ENCODE measurements at regions not wholly inside any gene's neighbourhood (a gene's known extent, or its start where the extent isn't known, plus 50 kb on each side); places are given as distances from the start of the nearest gene placed in this dataset.

DNA sequence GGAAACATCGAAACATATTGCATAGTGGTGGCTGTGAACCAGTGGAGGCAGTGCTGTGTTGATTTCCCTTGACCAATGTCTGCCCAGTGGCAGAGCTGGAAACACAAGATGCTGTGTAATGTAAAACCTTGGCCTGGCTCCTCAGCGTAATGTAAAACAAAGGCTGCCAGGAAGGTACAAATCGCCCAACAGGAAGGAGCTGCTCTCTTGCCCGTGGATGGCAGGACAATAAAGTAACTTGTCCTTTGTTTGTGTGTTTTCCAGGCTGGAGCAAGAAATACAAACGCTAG lies 143.4 kb downstream of the PALM2AKAP2 start:
- Histone ChIP-seq H3K4me3 (ENCODE audit: low read depth, low read length) (no peak overlapping the region), H3K36me3 (ENCODE audit: control insufficient read depth, insufficient read depth, low read length) (no peaks in the 10 kb centered on the region), H3K27me3 (ENCODE audit: control insufficient read depth, insufficient read depth, low read length) (no peaks in the 10 kb centered on the region)
- TF ChIP-seq, protein P1, sequence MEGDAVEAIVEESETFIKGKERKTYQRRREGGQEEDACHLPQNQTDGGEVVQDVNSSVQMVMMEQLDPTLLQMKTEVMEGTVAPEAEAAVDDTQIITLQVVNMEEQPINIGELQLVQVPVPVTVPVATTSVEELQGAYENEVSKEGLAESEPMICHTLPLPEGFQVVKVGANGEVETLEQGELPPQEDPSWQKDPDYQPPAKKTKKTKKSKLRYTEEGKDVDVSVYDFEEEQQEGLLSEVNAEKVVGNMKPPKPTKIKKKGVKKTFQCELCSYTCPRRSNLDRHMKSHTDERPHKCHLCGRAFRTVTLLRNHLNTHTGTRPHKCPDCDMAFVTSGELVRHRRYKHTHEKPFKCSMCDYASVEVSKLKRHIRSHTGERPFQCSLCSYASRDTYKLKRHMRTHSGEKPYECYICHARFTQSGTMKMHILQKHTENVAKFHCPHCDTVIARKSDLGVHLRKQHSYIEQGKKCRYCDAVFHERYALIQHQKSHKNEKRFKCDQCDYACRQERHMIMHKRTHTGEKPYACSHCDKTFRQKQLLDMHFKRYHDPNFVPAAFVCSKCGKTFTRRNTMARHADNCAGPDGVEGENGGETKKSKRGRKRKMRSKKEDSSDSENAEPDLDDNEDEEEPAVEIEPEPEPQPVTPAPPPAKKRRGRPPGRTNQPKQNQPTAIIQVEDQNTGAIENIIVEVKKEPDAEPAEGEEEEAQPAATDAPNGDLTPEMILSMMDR (IDR thresholded peaks at IDR 0.05; ENCODE audit: insufficient read depth, low read length, poor library complexity, severe bottlenecking), result no peak
- DNase-seq (ENCODE audit: low read depth), result no peak

DNA sequence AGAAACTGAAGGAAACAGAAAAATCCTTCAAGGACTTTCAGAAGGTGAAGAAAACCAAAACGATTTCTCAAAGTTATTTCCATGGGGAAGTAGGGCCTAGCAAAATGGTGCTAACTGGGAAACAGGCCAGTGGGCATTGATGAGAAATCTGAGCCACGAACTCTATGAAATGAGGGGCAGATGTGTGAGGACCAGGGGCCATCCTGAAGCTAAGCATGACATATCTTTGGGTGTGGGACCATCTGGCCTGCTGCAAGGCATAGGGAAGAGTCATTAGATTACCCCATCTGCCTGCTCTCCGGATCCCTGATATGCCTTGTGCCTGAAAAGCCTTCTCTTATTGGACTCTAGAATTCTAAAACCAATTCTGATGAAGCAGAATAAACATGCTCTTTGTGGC lies 143.8 kb downstream of the PALM2AKAP2 start:
- Histone ChIP-seq H3K27me3 (ENCODE audit: control insufficient read depth, insufficient read depth, low read length) (no peaks in the 10 kb centered on the region), H3K4me3 (ENCODE audit: low read depth, low read length) (no peak overlapping the region), H3K36me3 (ENCODE audit: control insufficient read depth, insufficient read depth, low read length) (no peaks in the 10 kb centered on the region)
- no peak for DNase-seq (ENCODE audit: low read depth)
- TF ChIP-seq, protein P1 (IDR thresholded peaks at IDR 0.05; ENCODE audit: insufficient read depth, low read length, poor library complexity, severe bottlenecking), result no peak

DNA sequence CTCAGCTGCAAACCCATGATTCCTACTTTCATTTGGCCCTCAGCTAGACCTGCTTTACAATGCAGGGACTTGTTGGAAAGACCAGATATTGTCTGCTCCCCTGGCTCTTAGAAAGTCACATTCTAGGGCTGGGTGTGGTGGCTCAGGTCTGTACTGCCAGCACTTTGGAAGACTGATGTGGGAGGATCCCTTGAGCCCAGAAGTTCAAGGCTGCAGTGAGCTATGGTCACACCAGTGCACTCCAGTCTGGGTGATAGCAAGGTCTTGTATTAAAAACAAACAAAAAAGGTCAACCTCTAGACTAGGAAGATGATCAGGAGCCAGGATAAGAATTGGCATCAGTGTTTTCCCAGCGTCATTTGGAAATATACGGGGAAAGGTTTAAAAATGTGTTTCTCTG lies 145.8 kb downstream of the PALM2AKAP2 start:
- H3K36me3 ChIP-seq (ENCODE audit: control insufficient read depth, insufficient read depth, low read length), result no peaks in the 10 kb centered on the region
- TF ChIP-seq, protein P1 (IDR thresholded peaks at IDR 0.05; ENCODE audit: insufficient read depth, low read length, poor library complexity, severe bottlenecking), result no peak
- no peak for DNase-seq (ENCODE audit: low read depth)
- H3K4me3 ChIP-seq (ENCODE audit: low read depth, low read length), result no peak overlapping the region
- no peaks in the 10 kb centered on the region for H3K27me3 ChIP-seq (ENCODE audit: control insufficient read depth, insufficient read depth, low read length)

DNA sequence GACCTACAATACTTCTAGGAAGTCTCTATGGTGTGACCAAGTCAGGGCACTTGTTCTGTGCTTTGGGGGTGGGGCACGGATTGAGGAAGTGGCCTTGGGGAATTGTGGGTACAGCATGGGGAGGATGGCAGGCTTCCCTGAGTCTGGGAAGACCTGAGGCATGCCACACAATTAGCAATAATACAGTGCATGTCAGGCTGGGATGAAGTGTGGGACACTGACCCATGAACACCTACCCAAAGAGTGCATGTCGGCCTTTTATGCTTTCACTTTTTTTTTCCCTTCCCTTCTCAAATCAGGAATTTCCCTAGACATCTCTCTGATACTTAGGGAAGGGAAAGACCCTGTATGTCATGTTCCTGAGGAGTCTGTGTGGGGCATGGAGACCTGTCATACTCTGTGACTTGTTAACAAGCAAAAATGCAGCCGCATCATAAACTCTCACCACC lies 146.4 kb downstream of the PALM2AKAP2 start:
- no peak for DNase-seq (ENCODE audit: low read depth)
- TF ChIP-seq, protein P1 (IDR thresholded peaks at IDR 0.05; ENCODE audit: insufficient read depth, low read length, poor library complexity, severe bottlenecking), result no peak
- Histone ChIP-seq H3K27me3 (ENCODE audit: control insufficient read depth, insufficient read depth, low read length) (no peaks in the 10 kb centered on the region), H3K4me3 (ENCODE audit: low read depth, low read length) (no peak overlapping the region), H3K36me3 (ENCODE audit: control insufficient read depth, insufficient read depth, low read length) (no peaks in the 10 kb centered on the region)

DNA sequence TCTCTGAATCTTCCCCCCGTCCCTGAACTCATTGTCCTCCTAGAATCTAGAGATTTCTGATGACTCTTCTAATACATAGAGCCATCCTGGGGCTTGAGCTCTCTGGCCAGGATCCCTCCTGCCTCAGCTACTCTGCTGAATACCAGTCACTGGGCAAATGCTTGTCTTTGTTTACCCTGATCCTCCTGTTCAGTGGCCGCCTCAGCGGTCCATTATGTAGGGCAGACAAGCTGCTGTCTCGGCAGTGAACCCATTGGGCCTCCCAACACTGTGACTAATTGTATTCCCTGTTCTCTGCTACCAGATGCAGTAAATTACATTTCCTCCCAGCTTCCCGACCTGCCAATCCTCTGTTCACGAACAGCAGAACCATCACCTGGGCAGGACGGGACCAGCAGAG lies 151.6 kb downstream of the PALM2AKAP2 start:
- Histone ChIP-seq H3K36me3 (ENCODE audit: control insufficient read depth, insufficient read depth, low read length) (no peaks in the 10 kb centered on the region), H3K27me3 (ENCODE audit: control insufficient read depth, insufficient read depth, low read length) (no peaks in the 10 kb centered on the region), H3K4me3 (ENCODE audit: low read depth, low read length) (no peak overlapping the region)
- no peak for DNase-seq (ENCODE audit: low read depth)
- TF ChIP-seq, protein P1 (IDR thresholded peaks at IDR 0.05; ENCODE audit: insufficient read depth, low read length, poor library complexity, severe bottlenecking), result no peak

DNA sequence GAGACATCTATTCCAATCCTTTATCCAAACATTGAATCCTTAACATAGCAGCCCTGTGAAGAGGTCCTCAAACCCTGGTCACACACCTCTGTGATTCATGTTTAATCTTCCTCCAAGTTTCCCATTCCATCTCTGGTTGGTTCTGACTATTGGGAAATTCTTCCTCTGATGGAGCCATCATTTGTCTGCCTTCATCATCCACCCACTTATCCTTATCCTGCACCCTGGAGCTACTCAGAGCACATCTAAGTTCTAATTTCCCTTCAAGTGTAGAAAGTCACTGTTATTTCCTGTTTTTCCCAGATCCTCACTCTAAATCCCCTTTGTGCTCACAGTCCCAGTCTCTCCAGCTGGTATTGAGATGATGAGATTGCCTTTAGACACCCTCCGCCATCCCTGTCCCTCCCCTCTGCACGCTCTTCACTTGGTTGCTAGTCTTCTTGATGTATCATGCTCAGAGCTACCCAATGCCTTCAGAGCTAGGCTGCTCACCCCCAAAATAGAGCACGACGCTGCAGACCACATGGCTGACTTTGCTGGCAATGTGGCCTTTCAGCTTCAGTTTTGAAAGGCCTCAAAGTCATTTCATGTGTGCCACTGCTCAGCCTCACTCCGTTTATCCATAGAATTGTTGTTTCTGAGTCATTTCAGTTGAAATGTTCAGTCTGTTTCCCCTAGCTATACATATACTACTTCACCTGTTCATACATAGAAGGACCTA lies 154.3 kb downstream of the PALM2AKAP2 start:
- Histone ChIP-seq H3K36me3 (ENCODE audit: control insufficient read depth, insufficient read depth, low read length) (no peaks in the 10 kb centered on the region), H3K4me3 (ENCODE audit: low read depth, low read length) (no peak overlapping the region), H3K27me3 (ENCODE audit: control insufficient read depth, insufficient read depth, low read length) (no peaks in the 10 kb centered on the region)
- no peak for DNase-seq (ENCODE audit: low read depth)
- TF ChIP-seq, protein P1 (IDR thresholded peaks at IDR 0.05; ENCODE audit: insufficient read depth, low read length, poor library complexity, severe bottlenecking), result no peak
